GM21515 (cell line): ENCODE measurements at regions not wholly inside any gene's neighbourhood (a gene's known extent, or its start where the extent isn't known, plus 50 kb on each side); places are given as distances from the start of the nearest gene placed in this dataset.
"Not testable (repeated sequence)": the region's sequence is repeated elsewhere in the genome, so short reads cannot be mapped to it uniquely, and the experiment has no call there.

ENCODE experiments used
- ATAC-seq: cut with Tn5 transposase; IDR thresholded peaks from one replicate; pipeline ENCODE4 v1.9.1; 2021; ENCODE audit not compliant: unreplicated experiment

DNA sequence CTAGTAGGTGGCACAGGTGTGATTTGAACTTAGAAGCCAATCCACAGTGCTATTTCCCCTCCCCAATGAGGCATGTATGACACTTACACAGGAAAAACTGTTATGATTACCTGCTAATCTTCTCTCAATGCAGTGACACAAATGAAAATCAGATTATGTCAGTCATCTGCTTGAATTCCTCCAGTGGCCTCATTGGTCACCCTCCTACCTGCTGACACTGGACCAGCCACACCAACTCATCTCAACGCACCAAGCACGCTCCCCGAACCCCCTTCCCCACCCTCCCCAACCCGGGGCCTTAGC is 82.2 kb upstream of the SEC11C start:
- ATAC-seq, result no peak

DNA sequence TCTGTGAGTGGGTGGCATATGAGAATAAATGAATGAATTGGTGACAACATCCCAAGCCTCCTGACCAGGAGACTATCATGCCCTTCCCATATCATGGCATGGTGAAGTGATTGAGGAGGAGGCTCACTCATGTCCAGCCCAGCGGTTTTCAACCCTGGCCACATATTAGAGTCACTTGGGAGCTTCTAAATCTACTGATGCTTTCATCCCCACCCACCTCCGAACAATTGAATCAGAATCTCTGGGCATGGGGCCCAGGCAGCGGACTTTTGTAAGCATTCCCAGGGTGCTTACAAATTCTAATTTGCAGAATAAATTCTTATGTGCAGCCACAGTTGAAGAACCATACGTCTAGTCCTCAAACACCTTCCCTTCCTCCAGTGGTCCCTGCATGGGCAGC is 81.7 kb upstream of the SEC11C start:
- no peak for ATAC-seq

DNA sequence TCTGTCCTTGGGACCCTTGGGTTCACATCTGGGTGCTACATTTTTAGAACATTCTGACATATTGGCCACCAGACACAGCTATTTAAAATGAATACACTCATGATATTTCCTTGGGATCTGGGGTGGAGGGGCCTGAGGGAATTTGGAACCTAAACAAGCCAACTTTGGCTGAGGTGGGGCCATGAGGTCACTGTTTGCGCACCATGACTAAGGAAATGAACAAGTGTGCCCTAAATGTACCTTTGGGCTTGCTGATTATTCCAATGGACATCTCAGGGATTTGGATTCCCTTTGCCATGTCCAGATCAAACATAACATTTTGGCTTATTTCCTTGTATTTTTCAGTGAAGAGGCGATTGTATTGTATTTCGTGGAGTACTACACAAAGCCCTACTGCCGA is 80.5 kb upstream of the SEC11C start:
- no peak for ATAC-seq

DNA sequence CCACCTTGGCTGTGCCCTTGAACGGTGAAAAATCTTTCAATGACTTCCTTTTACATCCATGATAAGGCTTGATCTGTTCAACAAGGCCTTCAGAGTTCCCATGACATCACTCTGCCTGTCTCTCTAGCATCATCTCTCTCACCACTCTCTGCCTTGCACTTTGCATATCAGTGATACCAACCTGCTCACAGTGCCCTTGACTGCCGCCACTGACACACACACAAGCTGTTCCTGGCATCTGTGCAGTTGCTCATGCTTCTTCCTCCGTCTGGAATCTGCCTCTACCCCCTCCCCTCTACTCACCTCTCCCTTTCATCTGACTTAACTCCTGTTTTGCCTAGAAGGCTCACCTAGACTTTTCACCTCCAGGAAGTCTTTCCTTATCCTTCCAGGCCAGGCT is 79.1 kb upstream of the SEC11C start:
- no peak for ATAC-seq

DNA sequence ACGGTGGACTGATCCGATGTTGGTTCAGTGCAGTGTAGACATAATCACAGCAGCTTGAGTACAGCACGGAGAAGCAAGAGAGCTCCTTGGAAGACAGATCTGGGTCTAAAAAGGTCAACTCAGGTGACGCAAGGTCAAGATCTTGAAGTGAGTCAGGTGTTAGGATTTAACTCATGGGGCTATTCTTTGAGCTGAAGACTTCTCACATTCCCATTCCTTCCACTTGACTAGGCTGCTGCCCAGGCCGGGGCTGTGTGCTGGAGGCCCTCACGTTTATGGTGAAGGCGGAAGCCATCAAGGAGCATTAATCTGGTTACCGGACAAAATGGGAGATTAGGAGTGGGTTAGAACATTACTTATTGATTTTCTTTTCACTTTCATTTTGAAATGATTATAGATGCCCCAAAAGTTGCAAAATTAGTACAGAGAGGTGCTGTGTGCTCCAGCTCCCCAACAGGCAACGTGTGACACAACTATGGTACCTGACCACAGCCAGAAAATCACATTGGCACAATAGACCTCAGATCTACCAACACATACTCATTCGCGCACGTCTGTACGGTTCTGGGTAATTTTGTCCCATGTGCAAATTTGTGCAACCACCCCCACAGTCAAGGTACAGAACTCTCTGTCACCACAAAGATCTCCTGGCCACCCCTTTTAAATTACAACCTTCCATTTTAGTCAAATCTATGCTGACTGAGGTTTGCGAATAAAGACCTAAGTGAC is 77.6 kb upstream of the SEC11C start:
- no peak for ATAC-seq

DNA sequence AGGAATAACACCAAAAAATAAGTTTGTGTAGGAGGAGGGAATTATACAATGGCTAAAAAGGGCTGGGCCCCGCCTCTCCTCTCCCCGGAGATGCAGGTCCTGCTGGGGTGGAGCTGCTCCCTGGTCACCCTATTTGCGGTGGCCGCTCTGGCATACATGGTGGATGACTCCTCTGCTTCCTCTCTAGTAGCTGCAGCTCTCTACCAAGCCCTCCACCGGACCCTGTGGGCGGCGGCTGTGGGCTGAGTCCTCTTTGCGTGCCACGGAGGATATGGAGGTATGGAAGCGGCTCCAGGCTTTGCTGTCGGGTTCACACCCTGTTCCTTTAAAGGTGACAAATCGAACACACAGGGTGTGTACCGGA is 77.1 kb upstream of the SEC11C start:
- ATAC-seq, result no peak

DNA sequence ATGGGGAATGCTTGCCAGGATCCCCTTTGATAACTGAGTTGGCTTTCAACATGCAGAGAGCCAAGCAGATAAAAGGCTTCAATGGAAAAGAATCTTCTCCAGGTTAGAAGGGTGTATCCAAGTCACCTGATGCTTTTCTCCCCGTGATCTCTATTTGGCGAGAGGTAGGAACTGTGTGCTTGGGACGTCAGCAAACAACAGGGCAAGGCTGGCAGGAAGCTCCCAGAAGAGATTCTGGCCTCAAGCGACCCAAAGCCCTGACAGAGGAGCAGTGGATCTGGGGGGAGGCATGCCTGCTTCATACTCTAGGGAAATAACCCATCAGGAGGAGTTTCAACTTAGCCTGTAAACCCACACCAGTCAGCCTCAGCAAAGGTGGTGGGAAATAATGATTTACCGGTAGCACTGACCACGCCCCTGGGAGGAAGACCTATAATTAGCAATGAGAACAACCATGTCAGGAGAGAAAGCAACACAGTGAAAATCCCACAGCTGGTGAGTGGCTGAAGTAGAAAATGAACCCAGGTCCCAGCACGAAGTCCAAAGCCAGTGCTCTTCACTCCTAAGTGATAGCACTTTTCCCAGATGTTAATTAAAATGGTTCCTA is 76.3 kb upstream of the SEC11C start:
- no peak for ATAC-seq

DNA sequence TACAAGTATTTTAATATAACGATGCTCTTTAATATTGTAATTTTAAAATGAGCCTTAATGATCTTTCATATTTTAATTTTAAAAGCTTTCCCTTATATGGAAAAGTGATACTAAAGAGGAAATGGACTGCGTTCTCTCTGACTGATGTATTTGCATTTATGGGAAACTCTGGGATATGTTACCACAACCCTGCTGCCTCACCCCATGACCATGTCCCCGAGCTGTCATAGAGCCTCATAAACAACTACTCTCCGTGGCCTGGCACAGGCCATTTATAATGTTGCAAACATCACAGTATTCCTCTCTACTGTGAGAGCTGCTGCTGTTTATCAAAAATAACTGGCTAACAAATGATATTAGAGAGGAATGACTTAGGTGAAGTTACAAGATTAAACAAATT is 75.8 kb upstream of the SEC11C start:
- ATAC-seq, result no peak

DNA sequence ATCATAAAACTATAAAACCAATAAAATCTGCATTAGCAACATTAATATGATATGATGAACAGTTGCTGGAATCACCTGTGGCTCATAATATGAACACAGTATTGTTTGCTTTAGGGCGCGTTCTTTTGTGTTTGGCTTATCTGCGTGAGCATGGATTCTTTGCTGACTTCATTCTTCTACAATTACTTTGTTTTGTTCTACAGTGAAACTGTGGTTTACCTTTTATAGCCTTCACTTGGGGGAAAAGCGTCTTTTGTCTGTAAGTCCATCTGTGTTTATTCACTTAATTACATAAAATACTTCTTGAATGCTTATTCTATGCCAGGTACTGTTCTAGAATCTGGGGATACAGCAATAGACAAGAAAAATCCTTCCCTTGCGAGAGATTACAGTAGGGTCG is 74.0 kb upstream of the SEC11C start:
- no peak for ATAC-seq

DNA sequence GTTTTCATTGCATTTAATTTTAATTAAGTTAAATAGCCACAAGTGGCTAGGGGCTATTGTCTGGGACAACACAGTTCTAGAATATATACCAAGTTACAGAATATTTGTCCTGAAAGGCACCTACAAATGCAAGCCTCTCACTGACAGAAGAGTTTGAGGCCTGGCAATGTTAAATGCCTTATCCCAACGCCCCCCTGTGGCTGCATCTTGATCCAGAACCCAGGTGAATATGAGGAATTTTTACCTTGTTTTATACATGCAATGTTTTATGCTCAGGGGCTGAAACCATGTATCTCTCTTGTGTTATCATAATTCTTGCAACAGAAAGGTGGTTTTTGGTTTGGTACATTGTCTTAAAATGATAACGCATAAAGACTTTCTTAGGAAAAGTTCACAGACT is 71.8 kb upstream of the SEC11C start:
- no peak for ATAC-seq

DNA sequence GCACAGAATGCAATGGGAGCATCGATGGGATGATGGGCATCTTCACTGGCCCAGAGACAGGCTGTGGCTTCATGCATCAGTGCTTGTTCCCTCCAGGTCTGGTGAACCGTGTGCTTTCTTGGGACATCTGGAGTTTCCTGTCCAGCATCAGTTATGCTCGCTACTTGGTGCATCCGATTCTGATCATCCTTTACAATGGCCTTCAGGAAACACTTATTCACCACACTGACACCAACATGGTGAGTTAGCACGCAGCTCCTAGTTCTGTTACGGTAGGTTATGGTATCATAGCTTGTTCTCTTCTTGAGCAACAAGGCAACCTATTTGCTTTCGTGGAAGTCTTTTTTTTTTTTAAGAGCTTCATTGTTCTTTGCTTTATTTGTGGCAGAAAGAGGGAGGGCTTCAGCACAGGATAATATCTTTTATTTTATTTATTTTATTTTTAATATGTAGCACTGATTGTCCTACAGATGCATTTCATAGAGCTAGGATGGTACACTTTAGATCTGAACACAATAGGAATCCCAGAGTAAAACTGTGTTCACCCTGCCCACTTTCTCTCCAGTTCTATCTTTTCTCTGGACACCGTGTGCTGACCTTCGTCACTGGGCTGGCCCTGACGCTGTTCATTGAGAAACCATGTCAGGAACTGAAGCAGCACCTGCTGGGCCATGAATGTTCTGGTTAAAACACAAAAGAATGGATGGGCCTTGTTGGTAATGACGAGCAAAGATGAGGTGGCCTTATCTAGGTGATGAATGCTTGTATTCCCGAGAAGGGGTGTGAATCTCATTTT is 71.2 kb upstream of the SEC11C start:
- no peak for ATAC-seq

DNA sequence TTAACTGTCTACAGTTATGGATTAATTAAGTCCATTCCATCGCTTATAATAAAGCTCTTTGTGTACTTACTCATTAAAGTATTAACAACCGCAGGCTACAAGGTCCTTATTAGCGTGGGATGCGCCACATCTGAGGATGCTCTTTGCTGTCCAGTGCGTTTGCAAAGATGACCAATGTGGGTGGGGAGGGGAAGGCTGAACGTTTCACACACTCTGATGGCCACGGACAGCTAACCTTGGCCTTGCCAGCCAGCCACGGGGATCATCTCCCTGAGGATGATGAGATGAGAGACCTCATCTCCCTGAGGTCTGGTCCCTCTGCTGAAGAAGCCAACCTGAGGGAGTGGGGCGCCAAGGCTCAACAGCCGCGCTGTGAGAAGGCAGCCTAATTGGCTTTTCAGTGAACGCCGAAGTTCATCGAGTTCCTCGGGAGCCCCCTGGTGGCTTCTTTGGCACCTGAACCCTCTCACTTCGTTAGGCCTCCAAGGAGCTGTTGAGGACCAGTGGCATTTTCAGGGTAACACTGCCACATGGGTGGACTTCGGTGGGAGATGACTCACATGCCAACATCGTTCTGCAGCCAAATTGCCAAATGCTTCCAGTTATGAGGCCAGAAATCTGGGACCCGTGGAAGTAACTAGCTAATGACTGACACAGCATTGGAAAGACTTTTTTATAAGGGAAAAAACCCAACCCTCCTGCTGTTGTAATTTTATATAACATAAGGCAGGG is 69.3 kb upstream of the SEC11C start:
- ATAC-seq, result peak; percentile 76

DNA sequence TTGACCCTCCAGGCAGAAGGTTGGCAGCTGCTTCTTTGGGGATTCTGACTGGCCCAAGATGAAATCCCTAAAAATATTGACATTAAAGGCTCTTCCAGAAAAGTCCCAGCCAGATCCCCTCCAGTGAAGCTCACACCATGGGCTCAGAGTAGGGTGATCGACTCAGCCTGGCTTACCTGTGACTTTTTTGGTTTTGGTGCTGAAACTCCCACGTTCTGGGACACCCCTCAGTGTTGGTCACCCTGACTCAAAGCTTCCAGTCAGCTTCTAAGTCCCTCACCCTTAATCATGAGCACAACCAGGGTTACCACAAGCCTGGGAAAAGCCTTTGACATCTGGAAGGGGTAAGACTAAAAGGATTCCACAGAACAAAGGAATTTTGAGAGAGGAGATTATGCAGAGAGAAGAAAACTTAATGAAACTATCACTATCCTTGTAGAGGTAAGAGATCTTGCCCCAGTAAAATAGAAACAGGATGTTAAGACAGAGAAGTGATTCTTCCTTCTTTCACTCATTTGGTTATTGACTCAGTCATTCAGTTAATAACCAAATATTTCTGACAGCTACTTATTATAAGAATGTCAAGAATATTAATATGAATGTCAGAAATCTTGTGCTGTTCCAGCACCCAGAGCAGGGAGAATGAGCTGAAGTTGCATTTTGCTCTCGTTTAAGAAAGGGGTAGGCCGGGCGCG is 66.8 kb upstream of the SEC11C start:
- ATAC-seq, result no peak

DNA sequence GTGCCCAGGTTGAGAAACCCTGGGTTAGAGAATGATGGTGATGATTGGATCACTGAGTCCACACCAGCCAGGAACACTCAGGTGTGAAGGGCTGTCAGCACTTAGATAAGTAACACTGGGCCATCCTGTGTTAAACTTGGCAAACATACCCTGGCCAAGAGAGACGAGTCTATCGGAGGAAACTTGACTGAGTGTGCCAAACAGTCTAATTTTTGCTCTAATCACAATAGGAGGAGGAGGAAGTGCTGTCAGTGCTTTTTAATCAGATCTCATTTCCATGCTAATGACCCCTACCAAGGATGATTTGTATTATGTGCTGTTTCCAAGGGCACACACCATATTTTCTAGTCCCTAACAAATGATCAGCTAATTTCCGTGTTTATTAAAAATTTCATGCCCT is 63.8 kb upstream of the SEC11C start:
- no peak for ATAC-seq

DNA sequence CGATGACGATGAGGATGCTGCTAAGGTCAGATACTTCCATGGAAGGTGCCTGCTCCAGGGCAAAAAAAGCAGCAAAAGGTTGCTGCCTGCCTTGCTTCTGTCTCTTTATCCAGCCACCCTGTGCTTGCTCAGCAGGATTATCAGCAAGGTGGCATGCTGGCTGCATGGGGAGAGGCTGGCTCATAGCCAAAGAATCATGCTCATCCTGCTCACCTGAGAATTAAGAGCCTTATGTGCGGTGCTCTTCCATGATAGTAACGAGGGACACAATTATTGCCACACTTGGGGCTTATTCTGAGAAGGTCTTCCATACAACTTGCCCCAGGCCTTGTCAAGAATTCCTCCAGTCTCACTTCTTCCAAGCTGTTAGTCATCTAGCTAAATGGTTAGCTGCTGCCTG is 60.4 kb upstream of the SEC11C start:
- ATAC-seq, result no peak

DNA sequence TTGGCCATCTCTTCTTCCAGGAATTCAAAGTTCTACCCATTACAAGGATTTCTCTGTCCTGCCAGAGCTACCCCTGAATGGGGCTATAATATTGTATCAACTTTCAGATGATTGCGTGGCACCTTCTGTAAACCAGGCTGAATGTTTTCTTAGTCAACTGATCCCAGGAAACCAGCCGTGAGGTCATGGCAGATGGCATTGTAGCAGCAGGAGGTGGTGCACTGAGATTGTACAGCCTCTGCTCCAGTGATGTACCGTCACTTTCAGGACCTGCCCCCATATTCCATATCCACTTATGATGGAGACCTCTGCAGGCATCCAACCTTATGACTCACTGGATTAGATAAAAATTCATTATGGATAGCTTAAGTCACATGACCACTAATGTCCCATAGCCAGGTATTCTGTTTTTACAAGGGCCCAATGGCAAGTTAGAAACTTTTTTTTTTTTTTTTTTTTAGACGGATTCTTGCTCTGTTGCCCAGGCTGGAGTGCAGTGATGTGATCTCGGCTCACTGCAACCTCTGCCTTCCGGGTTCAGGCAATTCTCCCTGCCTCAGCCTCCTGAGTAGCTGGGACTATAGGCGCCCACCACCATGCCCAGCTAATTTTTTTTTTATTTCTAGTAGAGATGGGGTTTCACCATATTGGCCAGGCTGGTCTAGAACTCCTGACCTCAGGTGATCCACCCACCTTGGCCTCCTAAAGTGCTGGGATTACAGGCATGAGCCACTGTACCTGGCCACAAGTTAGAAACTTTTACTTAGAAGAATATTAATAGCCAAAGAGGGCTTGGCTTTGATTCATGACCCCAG is 59.8 kb upstream of the SEC11C start:
- ATAC-seq, result not testable (repeated sequence)

DNA sequence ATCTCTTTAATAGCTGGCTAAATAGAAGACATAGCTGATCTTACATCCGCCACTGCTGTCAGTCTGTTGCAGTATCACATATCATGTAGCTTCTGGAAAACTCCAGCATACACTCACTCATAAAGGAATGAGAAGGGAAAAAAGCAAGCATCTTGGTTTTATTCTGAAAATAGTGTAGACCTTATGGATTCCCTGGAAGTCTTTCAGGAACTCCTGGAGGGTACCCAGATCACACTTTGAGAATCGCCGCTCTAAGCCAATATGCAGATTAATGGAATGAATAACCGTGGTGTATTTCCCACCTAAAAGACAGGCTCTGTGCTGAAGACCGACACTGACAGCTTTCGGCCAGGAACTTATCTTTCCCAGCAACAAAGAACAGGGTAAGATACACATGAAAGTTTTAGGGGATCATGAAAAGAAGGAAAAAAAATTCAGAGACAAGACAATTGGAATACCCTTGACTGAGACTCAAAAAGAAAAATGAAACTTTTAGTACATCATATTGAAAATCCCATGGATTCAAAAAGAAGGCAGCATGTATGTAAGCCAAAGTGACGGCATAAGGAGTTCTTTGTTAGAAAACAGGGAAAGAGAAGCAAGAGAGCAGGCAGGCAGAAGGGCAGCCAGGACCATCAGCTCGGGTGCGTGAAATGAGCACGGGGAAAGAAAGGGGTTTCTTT is 56.4 kb upstream of the SEC11C start:
- ATAC-seq, result no peak

DNA sequence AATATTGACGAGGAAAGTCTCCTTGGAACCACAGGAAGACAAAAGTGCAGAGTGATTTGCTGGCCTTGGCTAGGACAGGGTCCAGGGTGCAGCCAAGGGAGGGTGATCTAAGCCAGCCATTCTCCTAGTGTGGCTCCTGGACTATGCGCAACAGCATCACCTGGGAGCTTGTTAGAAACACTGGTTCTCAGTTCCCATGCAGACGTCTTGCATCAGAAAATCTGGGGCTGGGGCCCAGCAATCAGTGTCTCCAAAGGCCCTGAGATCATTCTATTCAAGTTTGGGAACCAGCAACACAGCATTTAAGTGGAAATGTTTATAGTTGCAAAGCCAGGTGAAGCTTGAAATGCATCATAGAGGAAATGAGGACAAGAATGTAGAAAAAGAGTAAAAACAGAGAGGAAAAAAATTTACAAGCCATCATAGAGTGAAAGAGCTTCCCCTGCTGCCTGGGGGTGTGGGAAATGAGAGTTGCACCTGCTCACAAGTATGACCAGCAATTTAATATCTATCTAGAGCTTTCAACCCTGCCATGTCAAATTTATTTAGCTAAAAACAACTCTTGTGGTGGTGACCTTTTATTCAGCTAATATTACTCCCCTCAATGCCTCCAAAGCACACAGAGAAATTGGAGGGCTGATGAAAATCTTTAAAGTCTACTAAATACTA is 54.4 kb upstream of the SEC11C start:
- peak; percentile 56 for ATAC-seq

DNA sequence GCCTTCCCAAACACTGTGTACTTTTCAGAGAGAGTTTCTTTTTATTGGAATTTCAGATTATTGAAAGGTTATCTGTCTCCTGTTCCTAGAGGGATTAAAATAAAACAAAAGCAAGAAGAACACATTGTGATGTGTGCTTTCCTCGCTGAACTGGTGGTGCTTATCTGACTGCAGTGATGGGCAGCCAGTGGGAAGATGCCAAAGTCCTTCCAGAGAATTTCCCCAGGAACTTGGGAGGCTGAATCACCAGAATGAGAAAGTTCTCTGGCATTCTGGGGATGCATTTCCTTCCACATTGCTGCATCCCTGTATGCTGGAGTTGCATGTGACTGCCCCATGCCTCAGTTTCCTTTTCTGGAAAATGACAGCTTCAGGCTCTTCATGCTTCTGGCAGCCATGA is 53.9 kb upstream of the SEC11C start:
- ATAC-seq, result no peak
